Spinal cord (tissue), 9 donors: ENCODE measurements at regions not wholly inside any gene's neighbourhood (a gene's known extent, or its start where the extent isn't known, plus 50 kb on each side); places are given as distances from the start of the nearest gene placed in this dataset.

ENCODE experiments used
- DNase-seq, 6 donors: peaks; one replicate each; pipeline versions ENCODE4 v3.0.0 to v3.0.0-alpha.2; 2013 to 2015; ENCODE audit warnings: low spot score in 6 of 6, low read depth in 4 of 6
- H3K27ac ChIP-seq: one replicate; pipeline ENCODE4 v1.5.1; 2013; ENCODE audit warnings: low read depth, low read length, control low read depth
- H3K27me3 ChIP-seq: one replicate; pipeline ENCODE4 v1.6.1; 2013; ENCODE audit warnings: low read length; ENCODE audit not compliant: control insufficient read depth, insufficient read depth
- H3K36me3 ChIP-seq: one replicate; pipeline ENCODE4 v1.6.1; 2013; ENCODE audit warnings: low read length; ENCODE audit not compliant: control insufficient read depth, insufficient read depth
- H3K4me1 ChIP-seq: one replicate; pipeline ENCODE4 v1.6.1; 2013; ENCODE audit warnings: low read length; ENCODE audit not compliant: control insufficient read depth, insufficient read depth
- H3K4me3 ChIP-seq: one replicate; pipeline ENCODE4 v1.5.1; 2013; ENCODE audit warnings: low read depth, low read length, control low read depth
- H3K9me3 ChIP-seq: one replicate; pipeline ENCODE4 v1.6.1; 2013; ENCODE audit warnings: low read length; ENCODE audit not compliant: control insufficient read depth, insufficient read depth
- WGBS: methylation state at CpG from one replicate; pipeline ENCODE4 v1.1.5; 2013; ENCODE audit warnings: missing lambda C conversion rate; ENCODE audit not compliant: insufficient coverage; 5-methylcytosine and 5-hydroxymethylcytosine counted together
- donor health status: healthy.

- no peaks in the 10 kb centered on the region for H3K27me3 ChIP-seq
- DNase-seq = no peak
- no peaks in the 10 kb centered on the region for H3K36me3 ChIP-seq
- no peaks in the 10 kb centered on the region for H3K4me1 ChIP-seq
- no peak overlapping the region for H3K27ac ChIP-seq
- no peak overlapping the region for H3K4me3 ChIP-seq
- H3K9me3 ChIP-seq = no peaks in the 10 kb centered on the region
These were observed 160.1 kb downstream of the TBX15 start for GRCh38 chr1:118828038-118828437.

DNA sequence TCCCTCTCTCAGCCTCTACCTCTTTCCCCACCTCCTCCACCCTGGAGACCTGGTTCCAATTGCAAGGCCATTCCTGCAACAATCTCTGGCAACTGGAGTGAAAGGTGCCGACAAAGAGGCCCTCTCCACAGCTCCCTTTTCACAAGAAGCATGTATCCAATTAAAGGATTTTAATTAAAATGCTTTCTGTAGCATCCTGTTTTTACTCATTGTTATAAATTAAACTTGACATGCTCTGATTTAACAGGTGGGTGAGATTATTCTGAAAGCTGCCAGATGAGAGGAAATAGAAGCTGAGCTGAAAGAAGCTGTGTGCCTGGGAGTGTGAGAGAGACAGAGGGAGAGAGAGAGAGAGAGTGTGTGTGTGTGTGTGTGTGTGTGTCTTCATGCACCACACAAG lies 160.5 kb downstream of the TBX15 start:
- H3K27me3 ChIP-seq = no peaks in the 10 kb centered on the region
- H3K4me3 ChIP-seq = no peak overlapping the region
- no peaks in the 10 kb centered on the region for H3K36me3 ChIP-seq
- no peak for DNase-seq
- H3K27ac ChIP-seq = no peak overlapping the region
- H3K4me1 ChIP-seq = no peaks in the 10 kb centered on the region
- WGBS = no CpG with 5 or more reads among the region's 1 CpG
- no peaks in the 10 kb centered on the region for H3K9me3 ChIP-seq

GRCh38 chr1:118827207-118827606 lies 160.9 kb downstream of the TBX15 start:
- Histone ChIP-seq H3K4me3 (no peak overlapping the region), H3K4me1 (no peaks in the 10 kb centered on the region), H3K9me3 (no peaks in the 10 kb centered on the region), H3K36me3 (no peaks in the 10 kb centered on the region), H3K27me3 (no peaks in the 10 kb centered on the region), H3K27ac (no peak overlapping the region)
- DNase-seq = no peak
- whole genome bisulfite sequencing = 93% methylated on average over 2 of the region's 3 CpGs

GRCh38 chr1:118826669-118827068 lies 161.5 kb downstream of the TBX15 start:
- no peak overlapping the region for H3K4me3 ChIP-seq
- H3K27ac ChIP-seq = no peak overlapping the region
- no peaks in the 10 kb centered on the region for H3K4me1 ChIP-seq
- WGBS = 83% methylated on average over 2 of the region's 3 CpGs
- no peaks in the 10 kb centered on the region for H3K36me3 ChIP-seq
- no peaks in the 10 kb centered on the region for H3K9me3 ChIP-seq
- no peaks in the 10 kb centered on the region for H3K27me3 ChIP-seq
- no peak for DNase-seq

GRCh38 chr1:118825619-118826018 lies 162.5 kb downstream of the TBX15 start:
- Histone ChIP-seq H3K4me1 (no peaks in the 10 kb centered on the region), H3K9me3 (no peaks in the 10 kb centered on the region), H3K27me3 (no peaks in the 10 kb centered on the region), H3K27ac (no peak overlapping the region), H3K4me3 (no peak overlapping the region), H3K36me3 (no peaks in the 10 kb centered on the region)
- no peak for DNase-seq

GRCh38 chr1:118821801-118822200 lies 166.3 kb downstream of the TBX15 start:
- no peaks in the 10 kb centered on the region for H3K9me3 ChIP-seq
- H3K4me3 ChIP-seq = no peak overlapping the region
- no peak overlapping the region for H3K27ac ChIP-seq
- no peaks in the 10 kb centered on the region for H3K27me3 ChIP-seq
- 52% methylated on average over 1 of the region's 2 CpGs for WGBS
- DNase-seq = peak in 1 of 6 donors; percentile 8
- H3K36me3 ChIP-seq = no peaks in the 10 kb centered on the region
- no peaks in the 10 kb centered on the region for H3K4me1 ChIP-seq

- no peak overlapping the region for H3K27ac ChIP-seq
- H3K36me3 ChIP-seq = no peaks in the 10 kb centered on the region
- no peak for DNase-seq
- no peak overlapping the region for H3K4me3 ChIP-seq
- H3K9me3 ChIP-seq = no peaks in the 10 kb centered on the region
- WGBS = 100% methylated on average over 1 of the region's 1 CpG
- H3K4me1 ChIP-seq = no peaks in the 10 kb centered on the region
- H3K27me3 ChIP-seq = no peaks in the 10 kb centered on the region
These were observed 167.3 kb downstream of the TBX15 start for GRCh38 chr1:118820864-118821263.

DNA sequence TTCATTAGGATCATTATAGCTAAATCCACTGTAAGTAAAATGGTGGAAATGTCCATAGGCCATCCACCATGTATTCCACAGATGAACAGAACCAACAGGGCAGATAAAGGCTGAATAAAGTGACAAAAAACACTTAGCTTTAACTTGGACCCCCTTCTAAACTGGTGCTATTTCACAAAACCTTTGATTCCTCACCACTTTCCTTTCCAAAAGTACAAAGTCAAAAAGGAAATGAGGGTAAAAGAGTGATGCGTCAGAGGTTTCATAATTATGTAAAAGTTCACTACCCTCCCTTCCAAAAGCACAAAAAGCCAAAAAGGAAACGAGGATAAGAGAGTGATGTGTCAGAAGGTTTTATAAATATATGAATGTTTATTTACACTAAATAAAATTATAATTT lies 172.2 kb downstream of the TBX15 start:
- Histone ChIP-seq H3K9me3 (no peaks in the 10 kb centered on the region), H3K36me3 (no peaks in the 10 kb centered on the region), H3K4me3 (no peak overlapping the region), H3K4me1 (no peaks in the 10 kb centered on the region), H3K27me3 (no peaks in the 10 kb centered on the region), H3K27ac (no peak overlapping the region)
- no CpG with 5 or more reads among the region's 2 CpGs for WGBS
- DNase-seq = no peak

- WGBS = 86% methylated on average over 3 of the region's 4 CpGs
- H3K36me3 ChIP-seq = no peaks in the 10 kb centered on the region
- no peak for DNase-seq
- H3K9me3 ChIP-seq = no peaks in the 10 kb centered on the region
- no peak overlapping the region for H3K4me3 ChIP-seq
- H3K4me1 ChIP-seq = no peaks in the 10 kb centered on the region
- no peak overlapping the region for H3K27ac ChIP-seq
- H3K27me3 ChIP-seq = no peaks in the 10 kb centered on the region
These were observed 175.6 kb downstream of the TBX15 start for GRCh38 chr1:118812555-118812954.

- Histone ChIP-seq H3K9me3 (no peaks in the 10 kb centered on the region), H3K4me1 (no peaks in the 10 kb centered on the region), H3K36me3 (no peaks in the 10 kb centered on the region), H3K27ac (no peak overlapping the region), H3K27me3 (no peaks in the 10 kb centered on the region), H3K4me3 (no peak overlapping the region)
- DNase-seq = no peak
- 33% methylated on average over 1 of the region's 1 CpG for whole genome bisulfite sequencing
These were observed 177.0 kb downstream of the TBX15 start for GRCh38 chr1:118811156-118811555.

GRCh38 chr1:118809586-118809985 lies 178.6 kb downstream of the TBX15 start:
- Histone ChIP-seq H3K4me3 (no peak overlapping the region), H3K27ac (no peak overlapping the region), H3K36me3 (no peaks in the 10 kb centered on the region), H3K27me3 (no peaks in the 10 kb centered on the region), H3K4me1 (no peaks in the 10 kb centered on the region), H3K9me3 (no peaks in the 10 kb centered on the region)
- no peak for DNase-seq
- WGBS = 83% methylated on average over 3 of the region's 4 CpGs
